Tibial nerve (tissue), 4 donors: ENCODE measurements at regions not wholly inside any gene's neighbourhood (a gene's known extent, or its start where the extent isn't known, plus 50 kb on each side); places are given as distances from the start of the nearest gene placed in this dataset.
"Not testable (repeated sequence)": the region's sequence is repeated elsewhere in the genome, so short reads cannot be mapped to it uniquely, and the experiment has no call there.

ENCODE experiments used
- DNase-seq, 2 donors: peaks; one replicate each; pipeline ENCODE4 v3.0.0-alpha.2; 2019; ENCODE audit warnings: low spot score in 2 of 2
- H3K27ac ChIP-seq, 4 donors: fragments of 200-600 bp; sonication (generic) in 3 of 4; one replicate each; pipeline ENCODE4 v1.5.1; 2017 to 2019; ENCODE audit warnings: mild to moderate bottlenecking in 1 of 4
- H3K27me3 ChIP-seq, 2 donors: fragments of 200-600 bp; sonication (generic) in 1 of 2; one replicate each; pipeline versions ENCODE4 v1.5.1 to v1.6.0; 2017 to 2019
- H3K36me3 ChIP-seq, 3 donors: fragments of 200-600 bp; sonication (generic); one replicate each; pipeline ENCODE4 v1.5.1; 2018 to 2019
- H3K4me1 ChIP-seq, 4 donors: fragments of 200-600 bp; sonication (generic) in 3 of 4; one replicate each; pipeline ENCODE4 v1.5.1; 2017 to 2019
- H3K4me3 ChIP-seq, 4 donors: fragments of 200-600 bp; sonication (generic) in 3 of 4; one replicate each; pipeline ENCODE4 v1.5.1; 2017 to 2019; ENCODE audit warnings: mild to moderate bottlenecking in 1 of 4, moderate library complexity in 1 of 4
- H3K9me3 ChIP-seq, 4 donors: fragments of 200-600 bp; sonication (generic) in 3 of 4; one replicate each; pipeline ENCODE4 v1.5.1; 2017 to 2019
- EP300 ChIP-seq, 2 donors: sonication (generic); formaldehyde crosslinking; IDR thresholded peaks; one replicate each; pipeline ENCODE4 v1.6.1; 2017; ENCODE audit warnings: antibody characterized with exemption in 2 of 2, mild to moderate bottlenecking in 1 of 2
- POLR2A ChIP-seq, 2 donors: fragments of 450-650 bp; IDR thresholded peaks; one replicate each; pipeline ENCODE4 v1.6.1; 2017; ENCODE audit warnings: antibody characterized with exemption in 2 of 2, mild to moderate bottlenecking in 2 of 2, moderate library complexity in 2 of 2
- WGBS, 2 donors: methylation state at CpG; one replicate each; pipeline ENCODE4 v1.1.5; 2018; 5-methylcytosine and 5-hydroxymethylcytosine counted together
- TF ChIP-seq, protein P1 (sequence below), 5 experiments: fragments of 200-600 bp in 3 of 5; fragments of 450-650 bp in 2 of 5; sonication (generic) in 3 of 5; IDR thresholded peaks; one replicate each; pipeline ENCODE4 v1.5.1; 2016 to 2019; ENCODE audit warnings: antibody characterized with exemption in 5 of 5, mild to moderate bottlenecking in 3 of 5, moderate library complexity in 2 of 5

DNA sequence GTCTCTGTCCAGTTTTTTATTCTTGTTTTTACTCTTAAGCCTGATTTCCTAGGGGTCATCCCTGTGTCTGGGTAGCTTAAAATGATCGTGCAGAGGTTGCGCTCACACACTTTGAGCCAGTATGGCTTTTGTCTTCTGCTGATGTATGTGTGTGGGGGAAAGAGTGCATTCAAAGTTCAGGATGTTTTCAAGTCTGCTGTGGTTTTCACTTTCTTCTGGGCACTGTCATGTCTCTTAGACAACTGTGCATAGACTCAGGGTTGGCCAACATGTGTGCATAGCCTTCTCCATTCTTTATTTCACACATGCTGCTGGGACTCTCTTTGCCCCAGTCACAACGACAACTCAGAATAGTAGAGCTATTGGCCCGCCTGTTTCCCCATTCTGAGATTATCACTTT lies 139.1 kb downstream of the WNT7A start:
- WGBS, 2 donors: 78 to 86% methylated on average over 4 of the region's 4 CpGs
- H3K27ac ChIP-seq: no peak overlapping the region
- peaks cover 0 to 64% (median 3%) of the 10 kb centered on the region in 4 donors for H3K9me3 ChIP-seq
- no peak overlapping the region for H3K4me3 ChIP-seq
- no peaks in the 10 kb centered on the region for H3K36me3 ChIP-seq
- H3K4me1 ChIP-seq: no peaks in the 10 kb centered on the region
- DNase-seq: no peak
- TF ChIP-seq EP300 (IDR thresholded peaks at IDR 0.05) (no peak), POLR2A (IDR thresholded peaks at IDR 0.05) (no peak)
- TF ChIP-seq, protein P1, sequence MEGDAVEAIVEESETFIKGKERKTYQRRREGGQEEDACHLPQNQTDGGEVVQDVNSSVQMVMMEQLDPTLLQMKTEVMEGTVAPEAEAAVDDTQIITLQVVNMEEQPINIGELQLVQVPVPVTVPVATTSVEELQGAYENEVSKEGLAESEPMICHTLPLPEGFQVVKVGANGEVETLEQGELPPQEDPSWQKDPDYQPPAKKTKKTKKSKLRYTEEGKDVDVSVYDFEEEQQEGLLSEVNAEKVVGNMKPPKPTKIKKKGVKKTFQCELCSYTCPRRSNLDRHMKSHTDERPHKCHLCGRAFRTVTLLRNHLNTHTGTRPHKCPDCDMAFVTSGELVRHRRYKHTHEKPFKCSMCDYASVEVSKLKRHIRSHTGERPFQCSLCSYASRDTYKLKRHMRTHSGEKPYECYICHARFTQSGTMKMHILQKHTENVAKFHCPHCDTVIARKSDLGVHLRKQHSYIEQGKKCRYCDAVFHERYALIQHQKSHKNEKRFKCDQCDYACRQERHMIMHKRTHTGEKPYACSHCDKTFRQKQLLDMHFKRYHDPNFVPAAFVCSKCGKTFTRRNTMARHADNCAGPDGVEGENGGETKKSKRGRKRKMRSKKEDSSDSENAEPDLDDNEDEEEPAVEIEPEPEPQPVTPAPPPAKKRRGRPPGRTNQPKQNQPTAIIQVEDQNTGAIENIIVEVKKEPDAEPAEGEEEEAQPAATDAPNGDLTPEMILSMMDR (IDR thresholded peaks at IDR 0.05): no peak
- no peaks in the 10 kb centered on the region for H3K27me3 ChIP-seq

DNA sequence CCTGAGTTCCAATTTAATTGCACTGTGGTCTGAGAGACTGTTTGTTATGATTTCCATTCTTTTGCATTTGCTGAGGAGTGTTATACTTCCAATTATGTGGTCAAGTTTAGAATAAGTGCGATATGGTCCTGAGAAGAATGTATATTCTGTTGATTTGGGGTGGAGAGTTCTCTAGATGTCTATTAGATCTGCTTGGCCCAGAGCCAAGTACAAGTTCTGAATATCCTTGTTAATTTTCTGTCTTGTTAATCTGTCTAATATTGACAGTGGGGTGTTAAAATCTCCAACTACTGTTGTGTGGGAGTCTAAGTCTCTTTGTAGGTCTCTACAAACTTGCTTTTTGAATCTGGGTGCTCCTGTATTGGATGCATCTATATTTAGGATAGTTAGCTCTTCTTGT lies 146.1 kb downstream of the WNT7A start:
- 91 to 100% methylated on average over 1 of the region's 1 CpG for WGBS, 2 donors

DNA sequence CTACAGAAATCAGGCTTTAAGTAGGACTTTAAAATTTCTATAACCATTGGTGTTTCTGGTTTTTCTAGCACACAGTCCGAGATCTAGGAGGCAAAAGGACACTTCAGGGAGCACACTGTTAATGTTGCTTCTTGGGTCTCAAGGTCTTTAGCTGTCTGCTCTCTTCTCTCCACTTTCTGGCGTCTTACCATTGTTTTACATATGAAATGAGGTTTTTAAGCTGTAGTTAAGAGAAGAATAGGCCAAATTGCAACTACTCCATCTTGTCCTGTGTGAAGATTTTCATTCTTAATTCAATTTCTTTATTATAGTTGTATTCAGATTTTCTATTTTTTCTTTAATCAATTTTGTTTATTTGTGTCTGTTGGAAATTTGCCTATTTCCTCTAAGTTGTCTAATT lies 151.4 kb downstream of the WNT7A start:
- no peak overlapping the region for H3K4me3 ChIP-seq
- TF ChIP-seq POLR2A (IDR thresholded peaks at IDR 0.05) (no peak), EP300 (IDR thresholded peaks at IDR 0.05) (no peak)
- TF ChIP-seq, protein P1 (IDR thresholded peaks at IDR 0.05): no peak
- no peaks in the 10 kb centered on the region for H3K4me1 ChIP-seq
- H3K27ac ChIP-seq: no peak overlapping the region
- no peaks in the 10 kb centered on the region for H3K36me3 ChIP-seq
- no peaks in the 10 kb centered on the region for H3K27me3 ChIP-seq
- WGBS, 2 donors: 42 to 46% methylated on average over 2 of the region's 2 CpGs
- DNase-seq: no peak
- peaks cover 0 to 16% (median 0%) of the 10 kb centered on the region in 4 donors for H3K9me3 ChIP-seq

More for the DNA sequence above, 146.1 kb downstream of the WNT7A start:
- H3K36me3 ChIP-seq, H3K4me3 ChIP-seq, H3K27me3 ChIP-seq, DNase-seq, H3K27ac ChIP-seq, H3K4me1 ChIP-seq: not testable (repeated sequence)
- H3K9me3 ChIP-seq: peaks cover 0 to 49% (median 3%) of the 10 kb centered on the region in 4 donors

DNA sequence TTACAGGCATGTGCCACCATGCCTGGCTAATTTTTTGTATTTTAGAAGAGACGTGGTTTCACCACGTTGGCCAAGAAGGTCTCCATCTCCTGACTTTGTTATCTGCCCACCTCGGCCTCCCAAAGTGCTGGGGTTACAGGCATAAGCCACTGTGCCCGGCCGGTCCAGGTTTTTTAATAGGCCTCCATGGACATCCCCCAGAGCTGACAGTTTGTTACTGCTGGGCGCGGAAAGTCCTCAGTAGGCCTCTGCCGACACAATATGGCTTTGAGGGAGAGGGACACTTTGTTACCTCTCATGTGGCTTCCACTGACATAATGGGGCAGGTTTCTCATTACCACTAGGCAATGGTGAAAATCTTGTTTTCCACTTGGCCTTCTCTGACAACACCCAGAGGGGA lies 152.0 kb downstream of the WNT7A start:
- Histone ChIP-seq H3K27me3 (no peaks in the 10 kb centered on the region), H3K4me3 (no peak overlapping the region), H3K36me3 (no peaks in the 10 kb centered on the region), H3K9me3 (peaks cover 0 to 22% (median 0%) of the 10 kb centered on the region in 4 donors), H3K4me1 (no peaks in the 10 kb centered on the region), H3K27ac (no peak overlapping the region)
- DNase-seq: no peak
- WGBS, 2 donors: 73 to 82% methylated on average over 8 of the region's 8 CpGs
- TF ChIP-seq, protein P1 (IDR thresholded peaks at IDR 0.05): no peak
- no peak for TF ChIP-seq POLR2A (IDR thresholded peaks at IDR 0.05)
- TF ChIP-seq EP300 (IDR thresholded peaks at IDR 0.05): no peak

DNA sequence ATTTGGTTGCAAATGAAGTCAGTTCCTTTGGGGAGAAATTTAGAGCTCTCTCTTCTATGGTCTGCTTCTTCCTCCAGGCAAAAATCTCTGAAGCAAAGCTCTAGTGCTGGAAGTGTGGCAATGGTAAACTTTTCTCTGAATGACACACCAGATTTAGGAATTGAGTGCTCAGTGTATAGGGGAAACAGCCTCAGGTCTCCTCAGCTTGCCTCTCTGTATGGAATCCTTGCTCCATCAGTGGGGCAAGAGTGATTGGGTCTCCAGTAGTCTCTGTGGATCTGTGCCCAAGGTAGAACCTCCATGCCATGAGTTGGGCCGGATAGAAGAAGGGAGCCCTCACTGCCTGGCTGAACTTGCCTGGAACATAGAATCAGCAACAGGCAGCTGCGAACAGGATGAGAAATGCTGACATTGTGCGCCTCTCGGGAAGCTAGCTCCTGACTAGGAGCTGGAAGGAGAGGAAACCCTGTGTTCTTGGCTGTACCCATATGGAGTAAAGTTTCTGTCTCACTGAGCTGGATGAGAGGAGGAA lies 156.1 kb downstream of the WNT7A start:
- WGBS, 2 donors: 85 to 88% methylated on average over 4 of the region's 4 CpGs
- peaks cover 0 to 26% (median 0%) of the 10 kb centered on the region in 4 donors for H3K9me3 ChIP-seq
- no peaks in the 10 kb centered on the region for H3K27me3 ChIP-seq
- H3K4me3 ChIP-seq: no peak overlapping the region
- H3K27ac ChIP-seq: no peak overlapping the region
- H3K4me1 ChIP-seq: no peaks in the 10 kb centered on the region
- no peak for DNase-seq
- TF ChIP-seq POLR2A (IDR thresholded peaks at IDR 0.05) (no peak), EP300 (IDR thresholded peaks at IDR 0.05) (no peak)
- TF ChIP-seq, protein P1 (IDR thresholded peaks at IDR 0.05): no peak
- no peaks in the 10 kb centered on the region for H3K36me3 ChIP-seq

DNA sequence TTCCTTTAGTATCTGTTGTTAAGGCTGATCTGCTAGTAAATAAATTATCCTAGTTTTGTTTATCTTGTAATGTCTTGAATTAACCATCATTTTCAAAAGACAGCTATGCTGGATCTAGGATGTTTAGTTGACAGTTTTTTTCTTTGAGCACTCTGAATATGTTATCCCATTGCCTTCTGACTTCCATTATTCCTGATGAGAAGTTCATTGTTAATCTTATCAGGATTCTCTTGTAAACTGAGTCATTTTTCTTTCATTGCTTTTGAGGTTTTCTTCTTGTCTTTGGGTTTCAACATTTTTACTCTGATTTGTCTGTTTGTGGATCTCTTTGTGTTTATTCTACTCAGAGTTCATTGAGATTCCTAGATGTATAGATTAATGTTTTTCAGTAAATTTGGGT lies 157.7 kb downstream of the WNT7A start:
- TF ChIP-seq EP300 (IDR thresholded peaks at IDR 0.05) (no peak), POLR2A (IDR thresholded peaks at IDR 0.05) (no peak)
- TF ChIP-seq, protein P1 (IDR thresholded peaks at IDR 0.05): no peak
- Histone ChIP-seq H3K27ac (no peak overlapping the region), H3K36me3 (no peaks in the 10 kb centered on the region), H3K27me3 (no peaks in the 10 kb centered on the region), H3K4me3 (no peak overlapping the region), H3K4me1 (no peaks in the 10 kb centered on the region), H3K9me3 (peaks cover 0 to 23% (median 0%) of the 10 kb centered on the region in 4 donors)
- no peak for DNase-seq
